Keratinocyte (primary cell): ENCODE measurements at regions not wholly inside any gene's neighbourhood (a gene's known extent, or its start where the extent isn't known, plus 50 kb on each side); places are given as distances from the start of the nearest gene placed in this dataset.
A peak's percentile ranks its signal among the peaks of the same experiment; 100 is the strongest.

Experiments
- DNase-seq: peaks from one replicate; pipeline ENCODE4 v3.0.0-alpha.2; 2011; ENCODE audit warnings: low read depth, missing footprints, low spot score
- FAIRE-seq: peaks from 2 replicates; lab custom pipeline; 2011; peaks lifted over from hg19 to GRCh38; lab: Jason Lieb, UNC
- H2AFZ ChIP-seq: 2 replicates; pipeline ENCODE4 v1.6.0; 2012; ENCODE audit warnings: low read length, control low read depth, inconsistent platforms; ENCODE audit not compliant: control insufficient read depth
- H3K27ac ChIP-seq: 2 replicates; pipeline ENCODE4 v1.5.1; 2011; ENCODE audit warnings: low read length; ENCODE audit not compliant: control insufficient read depth, insufficient read depth
- H3K27me3 ChIP-seq: 3 replicates; pipeline ENCODE4 v1.6.0; 2011; ENCODE audit warnings: low read length; ENCODE audit not compliant: control insufficient read depth, insufficient read depth; ENCODE audit errors: extremely low read depth
- H3K36me3 ChIP-seq, 2 experiments: 2 replicates in 1 of 2; 3 replicates in 1 of 2; pipeline ENCODE4 v1.5.1; 2011; ENCODE audit warnings: low read length in 2 of 2, mild to moderate bottlenecking in 1 of 2; ENCODE audit not compliant: control insufficient read depth in 2 of 2, insufficient read depth in 2 of 2; ENCODE audit errors: extremely low read depth in 1 of 2
- H3K4me1 ChIP-seq: 3 replicates; pipeline ENCODE4 v1.5.1; 2011; ENCODE audit warnings: low read length; ENCODE audit not compliant: control insufficient read depth, insufficient read depth; ENCODE audit errors: extremely low read depth
- H3K4me2 ChIP-seq: 3 replicates; pipeline ENCODE4 v1.6.0; 2011; ENCODE audit warnings: low read depth, low read length; ENCODE audit not compliant: control insufficient read depth, insufficient read depth; ENCODE audit errors: extremely low read depth
- H3K4me3 ChIP-seq, 3 experiments: fragments of 200-600 bp in 1 of 3; sonication (generic) in 1 of 3; 2 replicates in 2 of 3; 3 replicates in 1 of 3; pipeline ENCODE4 v1.5.1; 2011 to 2016; ENCODE audit warnings: low read length in 3 of 3, mild to moderate bottlenecking in 3 of 3, control low read depth in 2 of 3, inconsistent platforms in 1 of 3, low read depth in 1 of 3, mixed read lengths in 1 of 3, mixed run types in 1 of 3, moderate library complexity in 1 of 3; ENCODE audit not compliant: control insufficient read depth in 2 of 3, insufficient read depth in 2 of 3; ENCODE audit errors: extremely low read depth in 1 of 3
- H3K79me2 ChIP-seq: 2 replicates; pipeline ENCODE4 v1.6.0; 2012; ENCODE audit warnings: low read length; ENCODE audit not compliant: control insufficient read depth, insufficient read depth
- H3K9ac ChIP-seq: 3 replicates; pipeline ENCODE4 v1.6.0; 2011; ENCODE audit warnings: low read length; ENCODE audit not compliant: control insufficient read depth, insufficient read depth; ENCODE audit errors: extremely low read depth
- H3K9me1 ChIP-seq: 3 replicates; pipeline ENCODE4 v1.6.0; 2011; ENCODE audit warnings: low read length; ENCODE audit not compliant: control insufficient read depth, insufficient read depth; ENCODE audit errors: extremely low read depth
- H3K9me3 ChIP-seq: 2 replicates; pipeline ENCODE4 v1.5.1; 2012; ENCODE audit warnings: low read depth, low read length; ENCODE audit not compliant: control insufficient read depth
- H4K20me1 ChIP-seq: 3 replicates; pipeline ENCODE4 v1.6.0; 2011; ENCODE audit warnings: low read length; ENCODE audit not compliant: control insufficient read depth, insufficient read depth; ENCODE audit errors: extremely low read depth
- EZH2 ChIP-seq: IDR thresholded peaks from one replicate; pipeline ENCODE4 v1.6.1; 2012; ENCODE audit warnings: inconsistent platforms, mild to moderate bottlenecking, low read length, moderate library complexity
- dilution Hi-C: fragments of 300-500 bp; cut with MboI; formaldehyde crosslinking; loops from one replicate; pipeline ENCODE4 v1.7.0; 2020; ENCODE audit warnings: low sequenced_read_pairs; ENCODE audit not compliant: extremely low pct_ligation_motif_present
- TF ChIP-seq, protein P1 (sequence below), 3 experiments: IDR thresholded peaks in 1 of 3; conservative IDR thresholded peaks in 1 of 3; optimal IDR thresholded peaks in 1 of 3; 2 replicates in 2 of 3; 3 replicates in 1 of 3; pipeline versions ENCODE3 to v1.5.1; 2011; ENCODE audit warnings: low read length in 3 of 3, mild to moderate bottlenecking in 3 of 3, moderate library complexity in 2 of 3, control low read depth in 1 of 3, inconsistent platforms in 1 of 3; ENCODE audit not compliant: insufficient read depth in 2 of 3; ENCODE audit errors: extremely low read depth in 1 of 3

GRCh38 chr16:51440131-51440889, 289.2 kb upstream of the SALL1 start:
- Histone ChIP-seq H3K36me3 (no peaks in the 10 kb centered on the region), H3K79me2 (no peaks in the 10 kb centered on the region), H3K9me1 (no peaks in the 10 kb centered on the region), H3K27me3 (peaks cover 18% of the 10 kb centered on the region), H3K4me1 (no peaks in the 10 kb centered on the region), H4K20me1 (no peaks in the 10 kb centered on the region), H3K9me3 (no peaks in the 10 kb centered on the region), H3K4me2 (no peak overlapping the region), H3K9ac (no peak overlapping the region), H3K27ac (no peak overlapping the region), H2AFZ (no peak overlapping the region), H3K4me3 (no peak overlapping the region)
- dilution Hi-C loops = no loop called here
- DNase-seq (no peak), FAIRE-seq (no peak)
- TF ChIP-seq, protein P1, sequence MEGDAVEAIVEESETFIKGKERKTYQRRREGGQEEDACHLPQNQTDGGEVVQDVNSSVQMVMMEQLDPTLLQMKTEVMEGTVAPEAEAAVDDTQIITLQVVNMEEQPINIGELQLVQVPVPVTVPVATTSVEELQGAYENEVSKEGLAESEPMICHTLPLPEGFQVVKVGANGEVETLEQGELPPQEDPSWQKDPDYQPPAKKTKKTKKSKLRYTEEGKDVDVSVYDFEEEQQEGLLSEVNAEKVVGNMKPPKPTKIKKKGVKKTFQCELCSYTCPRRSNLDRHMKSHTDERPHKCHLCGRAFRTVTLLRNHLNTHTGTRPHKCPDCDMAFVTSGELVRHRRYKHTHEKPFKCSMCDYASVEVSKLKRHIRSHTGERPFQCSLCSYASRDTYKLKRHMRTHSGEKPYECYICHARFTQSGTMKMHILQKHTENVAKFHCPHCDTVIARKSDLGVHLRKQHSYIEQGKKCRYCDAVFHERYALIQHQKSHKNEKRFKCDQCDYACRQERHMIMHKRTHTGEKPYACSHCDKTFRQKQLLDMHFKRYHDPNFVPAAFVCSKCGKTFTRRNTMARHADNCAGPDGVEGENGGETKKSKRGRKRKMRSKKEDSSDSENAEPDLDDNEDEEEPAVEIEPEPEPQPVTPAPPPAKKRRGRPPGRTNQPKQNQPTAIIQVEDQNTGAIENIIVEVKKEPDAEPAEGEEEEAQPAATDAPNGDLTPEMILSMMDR (optimal IDR thresholded peaks at IDR 0.05 in 1 of 3, IDR thresholded peaks at IDR 0.05 in 1 of 3, conservative IDR thresholded peaks at IDR 0.05 in 1 of 3; ENCODE audit: extremely low read depth in 1 of 3, insufficient read depth in 2 of 3, low read length in 3 of 3) = no peak
- peak; percentile 54 for TF ChIP-seq EZH2

GRCh38 chr16:51439271-51439670, 288.2 kb upstream of the SALL1 start:
- H4K20me1 ChIP-seq = no peaks in the 10 kb centered on the region
- no peak overlapping the region for H3K4me2 ChIP-seq
- FAIRE-seq (no peak), DNase-seq (no peak)
- H3K27me3 ChIP-seq = peaks cover 21% of the 10 kb centered on the region
- no peak for TF ChIP-seq EZH2
- TF ChIP-seq, protein P1 (optimal IDR thresholded peaks at IDR 0.05 in 1 of 3, IDR thresholded peaks at IDR 0.05 in 1 of 3, conservative IDR thresholded peaks at IDR 0.05 in 1 of 3; ENCODE audit: extremely low read depth in 1 of 3, insufficient read depth in 2 of 3, low read length in 3 of 3) = no peak
- dilution Hi-C loops = no loop called here
- H2AFZ ChIP-seq = no peak overlapping the region
- H3K4me1 ChIP-seq = no peaks in the 10 kb centered on the region
- no peaks in the 10 kb centered on the region for H3K79me2 ChIP-seq
- no peak overlapping the region for H3K27ac ChIP-seq
- H3K4me3 ChIP-seq = no peak overlapping the region
- H3K9me1 ChIP-seq = no peaks in the 10 kb centered on the region
- no peak overlapping the region for H3K9ac ChIP-seq
- H3K9me3 ChIP-seq = no peaks in the 10 kb centered on the region
- H3K36me3 ChIP-seq = no peaks in the 10 kb centered on the region
